ENCODE measurements at regions not wholly inside any gene's neighbourhood (a gene's known extent, or its start where the extent isn't known, plus 50 kb on each side); places are given as distances from the start of the nearest gene placed in this dataset.
"Not testable (repeated sequence)": the region's sequence is repeated elsewhere in the genome, so short reads cannot be mapped to it uniquely, and the experiment has no call there.

DNA sequence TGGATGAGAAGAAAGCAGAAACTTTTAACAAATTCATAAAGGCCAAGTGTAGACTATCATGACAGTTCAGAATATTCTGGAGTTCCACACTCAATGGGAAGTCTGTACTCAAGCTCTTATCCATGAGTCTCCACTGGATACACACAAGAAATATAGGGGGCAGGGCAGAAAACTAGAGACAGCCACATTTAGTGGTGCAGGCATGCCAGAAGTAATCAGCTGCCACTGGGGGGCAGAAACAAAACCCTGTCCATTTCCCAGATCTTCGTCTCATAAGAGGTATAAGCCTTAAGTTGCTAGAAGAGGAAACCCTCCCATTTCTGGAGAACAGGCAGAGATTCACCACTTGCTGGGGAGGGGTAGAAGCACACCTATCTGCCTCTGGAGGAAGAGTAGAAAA, 166.8 kb upstream of the GALNT2 start:
- POLR2A ChIA-PET, result no interaction called here
- TF ChIP-seq, protein P1, sequence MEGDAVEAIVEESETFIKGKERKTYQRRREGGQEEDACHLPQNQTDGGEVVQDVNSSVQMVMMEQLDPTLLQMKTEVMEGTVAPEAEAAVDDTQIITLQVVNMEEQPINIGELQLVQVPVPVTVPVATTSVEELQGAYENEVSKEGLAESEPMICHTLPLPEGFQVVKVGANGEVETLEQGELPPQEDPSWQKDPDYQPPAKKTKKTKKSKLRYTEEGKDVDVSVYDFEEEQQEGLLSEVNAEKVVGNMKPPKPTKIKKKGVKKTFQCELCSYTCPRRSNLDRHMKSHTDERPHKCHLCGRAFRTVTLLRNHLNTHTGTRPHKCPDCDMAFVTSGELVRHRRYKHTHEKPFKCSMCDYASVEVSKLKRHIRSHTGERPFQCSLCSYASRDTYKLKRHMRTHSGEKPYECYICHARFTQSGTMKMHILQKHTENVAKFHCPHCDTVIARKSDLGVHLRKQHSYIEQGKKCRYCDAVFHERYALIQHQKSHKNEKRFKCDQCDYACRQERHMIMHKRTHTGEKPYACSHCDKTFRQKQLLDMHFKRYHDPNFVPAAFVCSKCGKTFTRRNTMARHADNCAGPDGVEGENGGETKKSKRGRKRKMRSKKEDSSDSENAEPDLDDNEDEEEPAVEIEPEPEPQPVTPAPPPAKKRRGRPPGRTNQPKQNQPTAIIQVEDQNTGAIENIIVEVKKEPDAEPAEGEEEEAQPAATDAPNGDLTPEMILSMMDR (IDR thresholded peaks at IDR 0.05; ENCODE audit: control extremely low read depth, extremely low read depth, low read depth, missing control alignments), result no peak
- CTCF ChIA-PET, result interaction anchor here (0.8 to 3.3 kb wide), 3 partner anchors 10 to 189 kb away, joined by 3 to 17 read pairs (median 5); no protein-coding TSS in a partner anchor
- no peak for DNase-seq (ENCODE audit: extremely low spot score)

DNA sequence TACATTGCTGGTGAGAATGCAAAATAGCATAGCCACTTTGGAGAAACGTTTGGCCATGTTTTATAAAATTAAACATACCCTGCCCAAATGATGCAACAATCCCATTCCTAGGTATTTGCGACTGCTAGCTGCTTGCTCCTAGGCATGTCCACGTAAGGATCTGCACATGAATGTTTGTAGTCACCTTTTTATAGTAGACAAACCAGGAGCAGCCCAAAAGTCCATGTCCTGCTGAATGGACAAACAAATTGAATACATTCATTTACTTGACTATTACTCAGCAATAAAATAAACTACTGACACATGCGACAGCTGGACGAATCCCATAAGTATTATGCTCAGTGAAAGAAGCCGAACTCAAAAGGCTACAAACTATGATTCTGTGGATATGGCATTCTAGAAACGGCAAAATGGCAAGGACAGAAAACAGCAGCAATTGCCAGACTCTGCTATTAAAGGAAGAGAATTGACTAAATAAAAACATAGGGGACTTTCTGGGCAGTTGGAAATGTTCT, 161.9 kb upstream of the GALNT2 start:
- DNase-seq (ENCODE audit: extremely low spot score), result no peak
- ChIA-PET POLR2A (no interaction called here), CTCF (no interaction called here)
- TF ChIP-seq, protein P1 (IDR thresholded peaks at IDR 0.05; ENCODE audit: control extremely low read depth, extremely low read depth, low read depth, missing control alignments), result no peak

DNA sequence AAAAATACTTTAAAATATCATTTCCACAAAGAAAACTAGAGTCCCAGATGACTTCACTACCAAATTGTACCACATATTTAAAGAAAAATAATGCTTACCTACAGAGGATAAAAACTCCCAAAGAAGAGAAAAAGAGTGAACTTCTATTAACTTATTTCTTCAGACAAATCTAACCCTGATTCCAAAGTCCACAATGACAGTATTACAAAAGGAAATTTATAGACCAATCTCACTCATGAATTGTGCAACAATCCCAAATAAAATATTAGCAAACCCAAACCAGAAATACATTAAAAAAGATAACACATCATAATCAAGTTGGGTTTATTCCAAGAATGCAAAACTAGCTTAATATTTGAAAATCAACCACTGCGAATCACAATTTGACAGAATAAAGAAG, 161.4 kb upstream of the GALNT2 start:
- ChIA-PET POLR2A (no interaction called here), CTCF (no interaction called here)
- TF ChIP-seq, protein P1 (IDR thresholded peaks at IDR 0.05; ENCODE audit: control extremely low read depth, extremely low read depth, low read depth, missing control alignments), result no peak
- DNase-seq (ENCODE audit: extremely low spot score), result no peak

DNA sequence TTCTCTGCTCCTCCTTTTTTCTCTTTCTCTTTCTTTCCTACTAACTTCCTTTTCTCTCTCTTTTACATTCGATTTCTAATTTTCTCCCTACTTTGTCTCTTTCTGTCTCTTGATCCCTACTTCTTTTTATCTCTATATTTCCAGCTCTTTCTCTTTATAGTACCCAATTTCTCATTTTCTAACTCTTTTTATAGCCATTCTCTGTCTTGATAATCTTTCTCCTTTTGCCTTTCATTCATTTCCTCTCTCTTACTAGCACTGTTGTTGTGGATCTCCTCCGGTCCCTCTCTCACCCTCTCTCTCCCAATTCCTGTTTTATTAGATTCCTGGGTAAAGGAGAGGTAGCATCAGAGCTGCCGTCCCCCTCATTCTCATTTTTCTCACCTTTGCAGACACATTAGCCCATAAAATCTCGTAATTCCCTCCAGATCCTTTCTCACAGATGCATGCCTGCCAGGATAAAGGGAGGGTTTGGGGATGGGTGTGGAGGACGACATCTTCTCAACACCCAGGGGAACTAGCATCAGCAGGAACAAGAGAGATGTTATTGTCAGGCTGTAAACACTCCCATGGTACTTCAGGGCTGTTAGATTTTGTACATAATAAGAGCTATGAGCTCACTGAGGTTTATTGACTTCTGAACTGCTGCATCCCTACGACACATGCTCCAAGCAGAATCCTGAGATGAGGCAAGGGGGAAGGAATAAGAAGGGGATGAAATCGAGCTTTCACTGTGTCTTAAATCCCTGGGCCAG, 159.0 kb upstream of the GALNT2 start:
- no peak for DNase-seq (ENCODE audit: extremely low spot score)
- TF ChIP-seq, protein P1 (IDR thresholded peaks at IDR 0.05; ENCODE audit: control extremely low read depth, extremely low read depth, low read depth, missing control alignments), result no peak
- CTCF ChIA-PET, result interaction anchor here (1.0 to 3.9 kb wide), 4 partner anchors 9 to 22 kb away, joined by 3 to 17 read pairs (median 4); no protein-coding TSS in a partner anchor
- POLR2A ChIA-PET, result no interaction called here

DNA sequence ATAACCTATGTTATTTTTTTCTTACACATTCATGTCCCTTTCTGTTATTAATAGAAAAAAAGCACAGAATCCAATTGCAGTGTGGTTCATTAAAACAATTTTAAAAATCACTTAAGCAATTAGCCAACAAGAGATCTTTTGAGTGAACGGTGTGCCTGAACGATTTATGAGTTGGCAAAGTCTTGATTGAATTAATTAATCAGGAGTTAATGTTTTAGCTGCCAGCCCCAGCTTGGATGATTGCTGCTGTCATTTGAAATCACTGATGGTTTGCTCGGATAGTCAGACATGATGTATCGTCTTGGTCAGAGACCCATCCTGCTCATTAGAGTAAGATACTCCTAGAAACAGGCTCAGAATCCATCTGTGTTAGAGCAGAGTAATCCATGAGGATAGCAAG, 158.3 kb upstream of the GALNT2 start:
- no peak for DNase-seq (ENCODE audit: extremely low spot score)
- ChIA-PET CTCF (interaction anchor here (1.7 to 3.9 kb wide), 2 partner anchors 9 to 21 kb away, joined by 4 to 17 read pairs; no protein-coding TSS in a partner anchor), POLR2A (no interaction called here)

DNA sequence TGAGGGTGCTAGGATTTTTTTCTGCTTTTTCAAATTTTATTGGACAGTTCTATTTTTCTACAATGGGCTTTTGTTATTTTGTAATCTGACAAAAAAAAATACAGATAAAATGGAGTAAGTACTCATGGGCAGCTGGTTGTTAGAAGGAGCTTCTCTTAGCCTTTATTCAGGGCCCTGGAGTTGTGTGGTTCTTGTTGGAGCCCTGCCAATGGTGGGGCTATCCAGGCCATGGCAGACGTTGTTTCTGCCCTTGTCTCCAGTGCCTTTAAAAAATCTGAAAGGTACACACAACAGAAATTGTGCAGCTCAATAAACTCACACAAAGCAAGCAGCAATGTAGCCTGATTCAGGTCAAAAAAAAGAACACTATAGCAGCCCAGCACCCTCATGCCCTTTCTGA, 153.5 kb upstream of the GALNT2 start:
- TF ChIP-seq, protein P1 (IDR thresholded peaks at IDR 0.05; ENCODE audit: control extremely low read depth, extremely low read depth, low read depth, missing control alignments), result no peak
- no peak for DNase-seq (ENCODE audit: extremely low spot score)
- CTCF ChIA-PET, result interaction anchor here (1.6 kb wide), 1 partner anchor 11 kb away, joined by 4 read pairs; no protein-coding TSS in a partner anchor
- POLR2A ChIA-PET, result no interaction called here

More for the DNA sequence above, 158.3 kb upstream of the GALNT2 start:
- TF ChIP-seq, protein P1 (IDR thresholded peaks at IDR 0.05; ENCODE audit: control extremely low read depth, extremely low read depth, low read depth, missing control alignments), result no peak

DNA sequence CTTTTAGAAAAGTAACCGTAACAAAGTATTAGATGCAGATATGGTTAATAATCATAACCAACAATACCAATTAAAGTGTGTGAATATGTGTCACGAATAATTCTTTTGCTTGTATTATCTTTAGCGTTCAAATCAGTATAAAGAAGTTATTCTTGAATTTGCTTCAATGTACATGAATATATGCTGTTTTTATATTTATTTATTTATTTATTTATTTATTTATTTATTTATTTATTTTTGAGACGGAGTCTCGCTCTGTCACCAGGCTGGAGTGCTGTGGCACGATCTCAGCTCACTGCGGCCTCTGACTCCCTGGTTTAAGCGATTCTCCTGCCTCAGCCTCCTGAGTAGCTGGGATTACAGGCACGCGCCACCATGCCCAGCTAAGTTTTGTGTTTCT, 147.6 kb upstream of the GALNT2 start:
- DNase-seq (ENCODE audit: extremely low spot score); POLR2A ChIA-PET; CTCF ChIA-PET: not testable (repeated sequence)

Measured in GM10248 (cell line).